ENCODE measurements at regions not wholly inside any gene's neighbourhood (a gene's known extent, or its start where the extent isn't known, plus 50 kb on each side); places are given as distances from the start of the nearest gene placed in this dataset.

GRCh38 chr13:44176173-44176572 is 197.5 kb upstream of the SERP2 start:
- no peak for DNase-seq (ENCODE audit: low read depth)

DNA sequence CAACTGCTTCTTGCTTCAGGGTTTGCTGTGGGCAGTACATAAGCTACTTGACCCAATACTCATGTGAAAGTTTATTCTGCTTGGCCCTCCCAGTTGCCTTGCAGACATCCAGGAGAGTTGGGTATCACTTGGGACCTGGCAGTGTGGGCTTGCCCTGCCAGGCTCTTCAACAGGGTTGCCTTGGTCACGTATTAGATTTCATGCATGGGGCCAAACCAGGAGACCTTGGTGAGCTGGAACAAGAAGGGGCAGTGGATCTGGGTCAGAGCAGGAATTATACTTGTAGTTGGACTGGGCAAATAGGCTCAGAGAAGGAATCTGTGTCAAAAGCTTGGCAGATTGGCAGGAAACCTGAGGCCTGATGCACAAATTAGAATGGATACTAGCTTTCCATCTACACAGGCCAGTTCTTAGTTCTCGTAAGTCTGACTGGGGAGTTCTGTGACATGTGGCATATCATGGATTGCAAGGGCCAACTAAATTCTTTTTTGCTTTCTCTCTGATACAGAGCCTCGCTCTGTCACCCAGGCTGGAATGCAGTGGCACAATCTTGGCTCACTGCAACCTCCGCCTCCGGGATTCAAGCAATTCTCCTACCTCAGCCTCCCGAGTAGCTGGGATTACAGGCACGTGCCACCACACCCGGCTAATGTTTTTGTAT is 192.6 kb upstream of the SERP2 start:
- no peak for DNase-seq (ENCODE audit: low read depth)

- DNase-seq (ENCODE audit: low read depth): peak; percentile 19
Measured at GRCh38 chr13:44181931-44182330, 191.7 kb upstream of the SERP2 start.

GRCh38 chr13:44184740-44185139 is 188.9 kb upstream of the SERP2 start:
- DNase-seq (ENCODE audit: low read depth): no peak

- peak; percentile 79 for DNase-seq (ENCODE audit: low read depth)
Measured at GRCh38 chr13:44188257-44188656, 185.4 kb upstream of the SERP2 start.

DNA sequence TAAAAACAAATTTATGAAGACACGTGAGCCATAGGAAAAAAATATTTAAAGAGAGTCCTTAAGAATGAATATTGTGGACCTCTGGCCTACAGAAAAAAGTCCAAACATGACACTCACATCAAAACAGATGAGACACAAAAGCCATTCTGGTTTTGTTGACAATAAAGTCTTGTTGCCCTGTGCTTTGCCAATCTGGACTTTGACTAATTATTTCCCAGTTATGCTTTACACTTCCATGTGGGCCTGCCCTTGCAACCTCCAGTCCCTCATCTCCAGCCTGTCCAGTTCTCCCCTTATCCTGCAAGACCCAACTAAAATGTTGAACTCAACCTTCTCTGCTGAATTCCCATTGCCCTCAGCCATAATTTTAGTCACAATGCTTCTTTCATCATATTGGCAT is 184.5 kb upstream of the SERP2 start:
- no peak for DNase-seq (ENCODE audit: low read depth)

DNA sequence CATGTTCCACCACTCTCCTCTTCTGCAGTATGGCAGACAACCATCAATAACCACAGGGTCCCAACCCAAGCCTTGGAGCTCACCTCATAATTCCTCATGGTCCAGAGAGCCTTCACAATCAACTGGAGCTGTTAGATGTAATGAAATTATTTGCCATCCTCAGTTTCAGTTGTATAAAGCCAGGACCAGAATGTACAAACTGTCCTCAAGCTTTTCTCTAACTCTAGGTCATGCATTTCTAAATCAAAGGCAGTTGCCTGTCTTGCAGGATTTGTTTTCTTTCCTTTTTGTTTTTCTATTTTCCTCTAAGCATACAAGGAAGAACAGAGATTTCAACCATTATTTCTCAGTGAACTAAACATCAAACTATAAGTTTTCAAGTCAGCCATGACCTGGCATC is 182.5 kb upstream of the SERP2 start:
- no peak for DNase-seq (ENCODE audit: low read depth)

DNA sequence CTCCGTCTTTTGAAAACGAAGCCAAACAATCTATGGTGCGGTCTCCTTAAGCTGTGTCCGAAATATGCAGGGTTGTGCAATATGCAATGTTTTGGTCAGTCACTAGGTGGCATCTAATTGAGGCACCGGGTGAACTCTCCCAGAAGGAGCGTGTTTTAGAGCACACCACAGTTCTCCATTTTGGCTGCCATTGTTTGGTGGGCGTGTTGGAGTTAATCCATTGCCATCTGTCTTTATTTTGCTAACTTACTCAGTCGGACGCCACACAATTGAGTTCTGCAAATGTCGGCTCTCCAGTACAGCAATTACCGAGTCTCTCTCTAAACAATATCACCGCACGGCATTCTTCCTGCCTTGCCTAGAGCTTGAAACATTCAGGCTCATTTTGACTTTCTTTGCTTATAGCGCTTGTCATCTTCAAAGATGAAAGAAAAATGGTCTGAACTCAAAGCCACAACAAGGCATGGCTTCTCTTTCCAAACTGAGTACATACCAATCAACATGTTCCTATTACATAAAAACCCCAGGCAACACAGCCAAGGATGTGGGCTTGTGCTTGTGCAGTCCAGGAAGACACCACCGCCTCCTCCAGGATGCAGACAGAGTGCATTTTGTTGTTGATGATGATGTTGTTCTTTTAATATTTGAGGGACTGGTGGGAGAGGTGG is 182.0 kb upstream of the SERP2 start:
- DNase-seq (ENCODE audit: low read depth): peak; percentile 74

DNA sequence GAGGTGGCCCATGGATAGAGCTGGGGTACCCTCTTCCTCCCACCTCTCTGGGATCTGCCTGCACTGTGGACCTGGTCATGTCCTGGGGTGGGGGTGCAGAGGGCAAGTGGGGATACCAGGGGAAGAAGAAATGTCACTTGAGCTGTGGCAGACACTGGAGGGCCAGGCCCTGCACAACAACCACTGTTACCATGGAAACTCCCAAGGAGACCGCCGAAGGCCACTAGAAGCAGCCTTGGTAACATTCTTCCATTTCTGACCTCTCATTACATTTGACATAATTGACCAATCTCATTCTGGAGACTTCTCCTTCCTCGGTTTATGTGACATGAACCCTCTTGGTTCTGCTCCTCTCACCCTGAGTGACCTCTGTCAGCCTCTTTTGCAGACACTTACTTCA is 179.9 kb upstream of the SERP2 start:
- DNase-seq (ENCODE audit: low read depth): no peak

- DNase-seq (ENCODE audit: low read depth): no peak
Measured at GRCh38 chr13:44195245-44195644, 178.4 kb upstream of the SERP2 start.

DNA sequence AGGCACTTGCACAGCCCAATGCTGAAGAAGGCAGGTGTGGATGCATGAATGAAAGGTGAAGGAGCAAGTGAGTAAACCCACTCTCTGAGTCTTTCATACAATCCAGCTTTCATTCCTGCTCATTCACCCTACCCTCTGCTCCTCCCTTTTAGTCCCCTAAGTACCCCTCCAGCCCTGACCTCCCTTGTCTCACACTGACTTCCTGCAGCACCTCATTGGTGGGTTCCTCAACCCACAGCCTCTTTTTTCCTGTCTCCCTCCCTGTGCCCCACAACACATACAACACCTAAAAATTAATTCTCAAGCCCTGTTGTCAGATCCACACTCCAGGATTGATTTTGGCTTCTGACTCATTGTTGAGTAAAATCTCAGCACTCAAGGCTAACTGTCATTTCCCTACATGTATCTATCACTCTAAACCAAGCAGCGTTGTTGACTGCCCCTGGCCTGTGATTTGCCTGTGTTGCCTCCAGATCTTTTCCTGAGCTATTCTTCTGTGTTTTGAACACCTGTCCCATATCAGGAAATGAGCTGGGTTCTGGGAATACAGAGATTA is 177.3 kb upstream of the SERP2 start:
- no peak for DNase-seq (ENCODE audit: low read depth)

DNA sequence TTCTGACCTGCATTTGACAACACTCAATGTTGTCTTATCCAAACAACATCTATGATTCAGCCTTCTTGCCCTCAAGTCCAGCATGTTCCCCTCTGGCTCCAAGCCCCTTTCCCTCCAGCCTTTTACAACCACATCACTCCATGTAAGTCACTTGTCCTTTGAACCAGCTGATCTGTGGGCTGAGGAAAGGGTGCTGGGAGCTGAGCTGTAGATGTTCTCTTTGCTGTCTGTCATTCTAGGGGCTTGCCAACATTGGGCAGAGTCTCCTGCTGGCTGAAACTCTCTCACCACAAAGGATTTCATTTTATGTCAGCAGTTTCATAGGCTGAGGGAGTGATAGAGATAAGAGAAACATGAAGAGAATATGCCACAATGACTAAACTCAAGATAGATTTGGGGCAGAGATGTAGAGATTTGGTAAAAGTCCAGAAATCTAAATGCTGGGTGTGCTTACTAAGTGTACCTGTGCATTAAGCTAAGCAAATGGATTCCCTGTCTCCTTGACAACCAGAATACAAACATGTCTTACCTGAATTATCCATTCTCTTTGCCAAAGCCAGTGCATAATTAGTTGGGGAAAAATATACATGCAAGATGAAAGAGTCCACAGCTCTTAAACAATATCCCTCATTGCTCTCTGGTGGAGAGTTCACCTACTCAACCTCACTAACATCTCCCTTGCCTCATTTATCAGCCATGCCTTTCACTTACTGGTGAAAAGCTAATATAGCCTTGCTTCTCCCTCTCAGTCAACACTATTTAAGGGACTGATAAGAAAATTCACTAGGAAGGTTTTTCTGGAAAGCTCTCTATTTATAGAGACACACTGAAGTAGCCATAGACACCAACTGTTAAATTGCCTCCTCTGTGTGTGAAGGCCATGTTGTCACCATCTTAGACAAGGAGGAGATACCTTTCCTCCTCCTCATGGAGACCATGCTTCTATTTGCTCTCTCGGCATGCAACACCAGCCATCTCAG is 175.5 kb upstream of the SERP2 start:
- no peak for DNase-seq (ENCODE audit: low read depth)

GRCh38 chr13:44198826-44199225 is 174.8 kb upstream of the SERP2 start:
- DNase-seq (ENCODE audit: low read depth): peak; percentile 23

- no peak for DNase-seq (ENCODE audit: low read depth)
Measured at GRCh38 chr13:44199627-44200207, 173.9 kb upstream of the SERP2 start.

DNA sequence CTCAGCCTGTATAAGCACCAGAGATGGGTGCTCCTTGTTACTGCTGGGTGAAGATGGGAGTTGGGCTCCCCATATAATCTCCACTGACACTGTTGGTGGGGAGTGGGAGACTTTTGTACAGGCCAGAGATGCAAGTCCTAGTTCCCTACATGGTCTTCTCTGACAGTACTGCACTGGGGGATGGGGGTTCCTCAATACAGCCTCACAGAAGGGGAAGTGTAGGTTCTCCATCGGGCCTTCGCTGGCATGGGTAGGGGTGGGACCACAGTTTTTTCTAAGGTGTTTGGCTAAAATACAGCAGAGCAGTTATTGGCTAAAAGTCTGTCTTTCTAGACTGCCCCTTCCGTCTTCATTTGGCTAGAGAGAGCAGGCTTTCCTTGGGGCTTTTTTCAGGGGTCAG is 167.2 kb upstream of the SERP2 start:
- DNase-seq (ENCODE audit: low read depth): no peak

- no peak for DNase-seq (ENCODE audit: low read depth)
Measured at GRCh38 chr13:44207476-44207875, 166.1 kb upstream of the SERP2 start.

GRCh38 chr13:44210525-44210924 is 163.1 kb upstream of the SERP2 start:
- DNase-seq (ENCODE audit: low read depth): no peak

- no peak for DNase-seq (ENCODE audit: low read depth)
Measured at GRCh38 chr13:44211286-44211685, 162.3 kb upstream of the SERP2 start.

GRCh38 chr13:44211704-44212346 is 161.8 kb upstream of the SERP2 start:
- no peak for DNase-seq (ENCODE audit: low read depth)

- DNase-seq (ENCODE audit: low read depth): no peak
Measured at GRCh38 chr13:44212633-44213396, 160.8 kb upstream of the SERP2 start.

Data from Daoy (cell line).